ENCODE measurements at regions not wholly inside any gene's neighbourhood (a gene's known extent, or its start where the extent isn't known, plus 50 kb on each side); places are given as distances from the start of the nearest gene placed in this dataset.

DNA sequence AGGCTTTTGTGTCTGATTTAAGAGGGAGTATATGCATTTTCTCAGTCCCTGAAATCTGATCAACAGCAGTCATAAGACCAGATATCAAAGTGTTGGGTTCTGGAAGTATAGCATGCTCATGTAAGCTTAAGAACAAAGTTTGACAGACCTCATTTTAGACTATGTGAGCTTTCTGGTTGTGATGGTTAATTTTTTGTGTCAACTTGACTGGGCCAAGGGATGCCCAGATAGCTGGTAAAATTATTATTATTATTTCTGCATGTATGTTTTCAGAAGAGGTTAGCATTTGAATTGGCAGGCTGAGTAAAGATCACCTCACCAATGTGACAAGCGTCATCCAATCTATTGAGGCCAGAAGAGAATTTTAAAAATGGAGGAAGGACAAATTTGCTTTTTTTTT, 63.5 kb upstream of the FRMD4A start:
- TF ChIP-seq CTCF (IDR thresholded peaks at IDR 0.05), result no peak
- TF ChIP-seq POLR2A (IDR thresholded peaks at IDR 0.05), result no peak
- no peak for TF ChIP-seq POLR2AphosphoS5 (IDR thresholded peaks at IDR 0.05)

Measured in breast epithelium (tissue), 3 donors.